ENCODE measurements at regions not wholly inside any gene's neighbourhood (a gene's known extent, or its start where the extent isn't known, plus 50 kb on each side); places are given as distances from the start of the nearest gene placed in this dataset.

GRCh38 chr7:155225095-155225494 is 72.6 kb upstream of the INSIG1 start:
- peaks cover 45% of the 10 kb centered on the region for H3K4me1 Mint-ChIP-seq (ENCODE audit: low read depth, unreplicated experiment)
- POLR2A ChIA-PET: no interaction called here

GRCh38 chr7:155225516-155225915 is 72.2 kb upstream of the INSIG1 start:
- no peak for TF ChIP-seq CTCF (IDR thresholded peaks at IDR 0.05; ENCODE audit: insufficient read depth in 1 of 2, low read depth in 1 of 2, low read length in 1 of 2, severe bottlenecking in 1 of 2, unreplicated experiment in 1 of 2)
- no peak for DNase-seq
- peaks cover 48% of the 10 kb centered on the region for H3K4me1 Mint-ChIP-seq (ENCODE audit: low read depth, unreplicated experiment)

More at GRCh38 chr7:155225095-155225494, 72.6 kb upstream of the INSIG1 start:
- Histone ChIP-seq H3K9me3 (no peaks in the 10 kb centered on the region), H3K4me3 (ENCODE audit: low read depth, low read length) (no peak overlapping the region), H3K36me3 (ENCODE audit: control insufficient read depth, insufficient read depth, low read length) (no peaks in the 10 kb centered on the region), H3K27me3 (replicated peaks; ENCODE audit: control insufficient read depth, insufficient read depth, low read length) (no peaks in the 10 kb centered on the region), H3K4me1 (peaks cover 22% of the 10 kb centered on the region)
- no peaks in the 10 kb centered on the region for H3K27me3 Mint-ChIP-seq (ENCODE audit: insufficient read depth, unreplicated experiment)
- no peaks in the 10 kb centered on the region for H3K36me3 Mint-ChIP-seq (ENCODE audit: insufficient read depth, unreplicated experiment)
- no peak overlapping the region for H3K4me3 Mint-ChIP-seq (ENCODE audit: unreplicated experiment)
- BruUV-seq (replicated peaks): no TSS peak
- intact Hi-C loops (cut with micrococcal nuclease; ENCODE audit: unreplicated experiment): no loop called here
- H3K9me3 Mint-ChIP-seq (ENCODE audit: unreplicated experiment): no peaks in the 10 kb centered on the region
- DNase-seq: no peak
- CTCF ChIA-PET: interaction anchor here (0.7 to 1.2 kb wide), 2 partner anchors 15 to 553 kb away, joined by 3 read pairs; no protein-coding TSS in a partner anchor
- no peak overlapping the region for H3K27ac Mint-ChIP-seq (ENCODE audit: unreplicated experiment)
- no peak for TF ChIP-seq CTCF (IDR thresholded peaks at IDR 0.05; ENCODE audit: insufficient read depth in 1 of 2, low read depth in 1 of 2, low read length in 1 of 2, severe bottlenecking in 1 of 2, unreplicated experiment in 1 of 2)

GRCh38 chr7:155226261-155227003 is 71.2 kb upstream of the INSIG1 start:
- ChIA-PET CTCF (no interaction called here), POLR2A (no interaction called here)
- Histone ChIP-seq H3K4me1 (peaks cover 30% of the 10 kb centered on the region), H3K9me3 (no peaks in the 10 kb centered on the region), H3K27me3 (replicated peaks; ENCODE audit: control insufficient read depth, insufficient read depth, low read length) (no peaks in the 10 kb centered on the region), H3K36me3 (ENCODE audit: control insufficient read depth, insufficient read depth, low read length) (no peaks in the 10 kb centered on the region), H3K4me3 (ENCODE audit: low read depth, low read length) (no peak overlapping the region)
- no TSS peak for BruUV-seq (replicated peaks)
- H3K36me3 Mint-ChIP-seq (ENCODE audit: insufficient read depth, unreplicated experiment): no peaks in the 10 kb centered on the region
- intact Hi-C loops (cut with micrococcal nuclease; ENCODE audit: unreplicated experiment): no loop called here
- H3K9me3 Mint-ChIP-seq (ENCODE audit: unreplicated experiment): no peaks in the 10 kb centered on the region
- no peak for DNase-seq
- no peaks in the 10 kb centered on the region for H3K27me3 Mint-ChIP-seq (ENCODE audit: insufficient read depth, unreplicated experiment)
- H3K27ac Mint-ChIP-seq (ENCODE audit: unreplicated experiment): no peak overlapping the region
- no peak overlapping the region for H3K4me3 Mint-ChIP-seq (ENCODE audit: unreplicated experiment)
- H3K4me1 Mint-ChIP-seq (ENCODE audit: low read depth, unreplicated experiment): peaks cover 48% of the 10 kb centered on the region
- TF ChIP-seq CTCF (IDR thresholded peaks at IDR 0.05; ENCODE audit: insufficient read depth in 1 of 2, low read depth in 1 of 2, low read length in 1 of 2, severe bottlenecking in 1 of 2, unreplicated experiment in 1 of 2): no peak

More at GRCh38 chr7:155225516-155225915, 72.2 kb upstream of the INSIG1 start:
- H3K27me3 ChIP-seq (replicated peaks; ENCODE audit: control insufficient read depth, insufficient read depth, low read length): no peaks in the 10 kb centered on the region
- ChIA-PET POLR2A (no interaction called here), CTCF (no interaction called here)
- Mint-ChIP-seq H3K36me3 (ENCODE audit: insufficient read depth, unreplicated experiment) (no peaks in the 10 kb centered on the region), H3K27ac (ENCODE audit: unreplicated experiment) (no peak overlapping the region), H3K9me3 (ENCODE audit: unreplicated experiment) (no peaks in the 10 kb centered on the region), H3K27me3 (ENCODE audit: insufficient read depth, unreplicated experiment) (no peaks in the 10 kb centered on the region), H3K4me3 (ENCODE audit: unreplicated experiment) (no peak overlapping the region)
- BruUV-seq (replicated peaks): no TSS peak
- no peaks in the 10 kb centered on the region for H3K36me3 ChIP-seq (ENCODE audit: control insufficient read depth, insufficient read depth, low read length)
- intact Hi-C loops (cut with micrococcal nuclease; ENCODE audit: unreplicated experiment): no loop called here
- no peak overlapping the region for H3K4me3 ChIP-seq (ENCODE audit: low read depth, low read length)
- no peaks in the 10 kb centered on the region for H3K9me3 ChIP-seq
- H3K4me1 ChIP-seq: peaks cover 27% of the 10 kb centered on the region
